A549 (cell line): ENCODE measurements at regions not wholly inside any gene's neighbourhood (a gene's known extent, or its start where the extent isn't known, plus 50 kb on each side); places are given as distances from the start of the nearest gene placed in this dataset.

Source experiments
- ATAC-seq, 2 experiments: fragments of 200-7000 bp in 1 of 2; fragments of >200 bp in 1 of 2; cut with Nextera tagmentation in 1 of 2; cut with Tn5 transposase in 1 of 2; 3 replicates each; pipeline versions ENCODE4 v1.8.0 to v1.9.1; 2018 to 2020; ENCODE audit warnings: mild to moderate bottlenecking in 1 of 2, moderate library complexity in 1 of 2
- CTCF ChIA-PET: fragments of 300-600 bp; sonication (Branson Sonifier 250); formaldehyde crosslinking; extraction: SDS; loops from one replicate; lab custom pipeline; 2021; ENCODE audit warnings: antibody characterized with exemption, inconsistent platforms; lab: Yijun Ruan, JAX
- POLR2A ChIA-PET: fragments of 350-600 bp; formaldehyde crosslinking; extraction: SDS; loops from one replicate; lab custom pipeline; 2021; ENCODE audit warnings: antibody characterized with exemption, inconsistent platforms; lab: Yijun Ruan, JAX
- DNase-seq, 2 experiments: peaks; one replicate each; pipeline versions ENCODE4 v3.0.0 to v3.0.0-alpha.2; 2011 to 2016; ENCODE audit warnings: low read depth in 1 of 2, low spot score in 1 of 2
- FAIRE-seq: peaks from 2 replicates; lab custom pipeline; 2011; peaks lifted over from hg19 to GRCh38; lab: Jason Lieb, UNC
- H3K27ac ChIP-seq, 2 experiments: fragments of >200 bp; sonication (Bioruptor Twin); formaldehyde crosslinking; 3 replicates each; pipeline ENCODE4 v1.5.1; 2016 to 2017
- H3K4me1 ChIP-seq: fragments of >200 bp; sonication (Bioruptor Twin); formaldehyde crosslinking; 3 replicates; pipeline ENCODE4 v1.6.1; 2016
- H3K4me2 ChIP-seq: fragments of >200 bp; sonication (Bioruptor Twin); formaldehyde crosslinking; 3 replicates; pipeline ENCODE4 v1.6.1; 2016
- H3K4me3 ChIP-seq: fragments of >200 bp; sonication (Bioruptor Twin); formaldehyde crosslinking; 3 replicates; pipeline ENCODE4 v1.5.1; 2016
- H3K9me3 ChIP-seq: fragments of >200 bp; sonication (Bioruptor Twin); formaldehyde crosslinking; 3 replicates; pipeline ENCODE4 v1.6.1; 2016
- BHLHE40 ChIP-seq: IDR thresholded peaks from 2 replicates; pipeline ENCODE4 v1.6.1; 2012; ENCODE audit warnings: low read depth, low read length, inconsistent platforms
- EHMT2 ChIP-seq: fragments of 200-600 bp; sonication (generic); IDR thresholded peaks from 2 replicates; pipeline ENCODE4 v1.6.1; 2016; ENCODE audit warnings: antibody characterized with exemption, low read depth, mild to moderate bottlenecking, moderate library complexity
- FOXS1 ChIP-seq: fragments of 250-450 bp; sonication (Bioruptor Pico); IDR thresholded peaks from 2 replicates; pipeline ENCODE4 v1.5.0; 2020; ENCODE audit warnings: mild to moderate bottlenecking, moderate library complexity
- HOXB13 ChIP-seq: fragments of 250-450 bp; sonication (Bioruptor Pico); IDR thresholded peaks from 2 replicates; pipeline ENCODE4 v1.5.0; 2020; ENCODE audit warnings: low read depth, mild to moderate bottlenecking, moderate library complexity
- HOXB5 ChIP-seq: fragments of 250-450 bp; sonication (Bioruptor Pico); IDR thresholded peaks from 2 replicates; pipeline ENCODE4 v1.5.0; 2020; ENCODE audit warnings: mild to moderate bottlenecking, moderate library complexity
- MAFK ChIP-seq: fragments of 450-650 bp; IDR thresholded peaks from 2 replicates; pipeline ENCODE4 v1.6.1; 2014; ENCODE audit not compliant: partially characterized antibody
- MAZ ChIP-seq: fragments of 150-350 bp; IDR thresholded peaks from 2 replicates; pipeline ENCODE4 v1.6.1; 2014; ENCODE audit warnings: antibody characterized with exemption, low read depth, low read length, borderline replicate concordance
- MYC ChIP-seq: IDR thresholded peaks from 2 replicates; pipeline ENCODE4 v1.6.1; 2012; ENCODE audit warnings: mild to moderate bottlenecking, inconsistent platforms, low read length, improper control_type of control experiment, borderline replicate concordance
- NR3C1 ChIP-seq: fragments of >200 bp; sonication (Bioruptor Twin); formaldehyde crosslinking; IDR thresholded peaks from 3 replicates; pipeline ENCODE4 v1.6.1; 2017
- PHF8 ChIP-seq: fragments of 200-600 bp; sonication (generic); IDR thresholded peaks from 2 replicates; pipeline ENCODE4 v1.6.1; 2016; ENCODE audit warnings: low read depth, mild to moderate bottlenecking, antibody characterized with exemption, moderate library complexity, borderline replicate concordance
- RAD21 ChIP-seq, 2 experiments: fragments of >200 bp in 1 of 2; sonication (Bioruptor Twin) in 1 of 2; formaldehyde crosslinking in 1 of 2; IDR thresholded peaks in 1 of 2; conservative IDR thresholded peaks in 1 of 2; 2 replicates in 1 of 2; 3 replicates in 1 of 2; pipeline ENCODE4 v1.6.1; 2012 to 2018; ENCODE audit warnings: inconsistent platforms in 1 of 2
- RFX5 ChIP-seq: fragments of 450-650 bp; IDR thresholded peaks from 2 replicates; pipeline ENCODE4 v1.7.1; 2014; ENCODE audit warnings: antibody characterized with exemption, mild to moderate bottlenecking, moderate library complexity
- SMC3 ChIP-seq: fragments of >200 bp; sonication (Bioruptor Twin); formaldehyde crosslinking; IDR thresholded peaks from 3 replicates; pipeline ENCODE4 v1.6.1; 2018; ENCODE audit warnings: inconsistent platforms
- TFCP2L1 ChIP-seq: fragments of 250-450 bp; sonication (Bioruptor Pico); IDR thresholded peaks from 2 replicates; pipeline ENCODE4 v1.5.0; 2021; ENCODE audit warnings: mild to moderate bottlenecking
- TP53 ChIP-seq: fragments of 250-450 bp; sonication (Bioruptor Pico); IDR thresholded peaks from 2 replicates; pipeline ENCODE4 v1.5.0; 2021; ENCODE audit warnings: mild to moderate bottlenecking, moderate library complexity
- ZNF302 ChIP-seq: fragments of 250-450 bp; sonication (Bioruptor Pico); IDR thresholded peaks from 2 replicates; pipeline ENCODE4 v1.9.0; 2021; ENCODE audit warnings: inconsistent platforms, mild to moderate bottlenecking, moderate library complexity
- WGBS: methylation state at CpG from one replicate; pipeline ENCODE4 v1.1.6; 2017; ENCODE audit errors: missing lambda C conversion rate; 5-methylcytosine and 5-hydroxymethylcytosine counted together
- small RNA-seq, 6 experiments: library from RNA; depleted of rRNA; stranded (forward); fragments of <200 nt; gene quantifications; one replicate each; pipeline ENCODE3, GENCODE V24; 2012
- TF ChIP-seq, protein P1 (sequence below): IDR thresholded peaks from 2 replicates; pipeline ENCODE4 v1.6.1; 2012; ENCODE audit warnings: low read depth, borderline replicate concordance

DNA sequence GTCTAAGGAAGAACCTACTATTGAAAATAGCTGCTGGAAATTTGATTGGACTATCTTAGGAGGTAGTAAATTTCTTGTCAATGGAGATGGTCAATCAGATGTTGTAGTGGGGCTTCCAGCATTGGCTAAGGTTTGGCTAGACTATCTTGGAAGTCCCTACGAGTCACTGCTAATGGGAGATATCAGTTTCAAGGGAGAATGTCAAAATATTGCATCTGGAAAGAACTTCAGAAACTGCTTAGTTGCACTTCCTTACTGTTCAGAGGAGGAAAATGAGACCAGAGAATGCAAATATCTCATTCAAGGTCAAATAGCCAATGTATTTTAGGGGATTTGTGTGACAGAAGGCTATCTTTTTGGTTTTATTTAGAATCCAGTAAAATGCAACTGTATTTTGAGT is 53.5 kb upstream of the CCN2 start (continued):
- TF ChIP-seq HOXB5, result no peak
- TF ChIP-seq ZNF302 (CRISPR knock-in tag), result no peak
- TF ChIP-seq BHLHE40, result no peak
- TF ChIP-seq NR3C1, result no peak
- no peak for TF ChIP-seq SMC3
- TF ChIP-seq MAFK, result no peak
- TF ChIP-seq MAZ, result no peak
- no peak for TF ChIP-seq RAD21 (conservative IDR thresholded peaks at IDR 0.05 in 1 of 2, IDR thresholded peaks at IDR 0.05 in 1 of 2)

DNA sequence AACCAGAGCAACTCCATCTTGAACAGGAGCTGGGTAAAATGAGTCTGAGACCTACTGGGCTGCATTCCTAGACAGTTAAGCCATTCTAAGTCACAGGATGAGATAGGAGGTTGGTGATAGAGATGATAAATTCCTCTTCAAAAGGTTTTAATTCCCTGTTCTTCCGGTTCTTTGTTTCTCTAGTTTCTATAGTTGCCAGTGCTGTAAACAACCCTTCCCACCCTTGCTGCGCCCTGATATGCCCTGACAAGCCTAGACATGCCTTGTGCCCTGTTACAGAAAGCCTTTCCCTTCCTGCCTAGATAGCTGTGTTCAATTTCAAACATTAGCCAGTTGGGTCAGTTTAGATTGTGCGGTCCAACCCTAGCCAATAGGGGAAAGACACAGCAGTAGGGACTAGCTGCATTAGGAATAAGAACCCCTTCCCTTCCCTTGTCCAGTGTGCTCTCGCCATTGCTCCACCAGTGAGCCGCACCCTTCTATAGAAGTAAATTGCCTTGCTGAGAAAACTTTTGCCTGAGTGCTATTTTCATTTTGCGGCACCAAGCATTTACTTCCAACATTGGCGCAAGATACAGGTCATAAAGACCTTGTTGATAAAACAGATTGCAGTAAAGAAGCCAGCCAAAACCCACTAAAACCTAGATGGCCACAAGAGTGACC is 52.5 kb upstream of the CCN2 start:
- FAIRE-seq (no peak), ATAC-seq (no peak), DNase-seq (no peak)
- Histone ChIP-seq H3K9me3 (0 out of 3 replicates have a peak, but pooled peaks cover 2% of the 10 kb centered on the region), H3K4me1 (no peaks in the 10 kb centered on the region), H3K27ac (no peak overlapping the region), H3K4me3 (no peak overlapping the region), H3K4me2 (no peak overlapping the region)
- ChIA-PET CTCF (no interaction called here), POLR2A (no interaction called here)
- WGBS, result 75% methylated on average over 7 of the region's 7 CpGs
- TF ChIP-seq FOXS1 (CRISPR knock-in tag) (no peak), MYC (no peak), TP53 (CRISPR knock-in tag) (no peak), PHF8 (no peak), RFX5 (no peak), EHMT2 (no peak), RAD21 (conservative IDR thresholded peaks at IDR 0.05 in 1 of 2, IDR thresholded peaks at IDR 0.05 in 1 of 2) (no peak), TFCP2L1 (CRISPR knock-in tag) (no peak), HOXB13 (CRISPR knock-in tag) (no peak)
- TF ChIP-seq, protein P1, sequence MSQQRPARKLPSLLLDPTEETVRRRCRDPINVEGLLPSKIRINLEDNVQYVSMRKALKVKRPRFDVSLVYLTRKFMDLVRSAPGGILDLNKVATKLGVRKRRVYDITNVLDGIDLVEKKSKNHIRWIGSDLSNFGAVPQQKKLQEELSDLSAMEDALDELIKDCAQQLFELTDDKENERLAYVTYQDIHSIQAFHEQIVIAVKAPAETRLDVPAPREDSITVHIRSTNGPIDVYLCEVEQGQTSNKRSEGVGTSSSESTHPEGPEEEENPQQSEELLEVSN, result no peak

Small RNAs in the stretch of these regions (small RNA-seq; reads per million reads assigned to genes)
- 0 reads per million in 6 experiments for gene MIR548AJ1
